ENCODE measurements at regions not wholly inside any gene's neighbourhood (a gene's known extent, or its start where the extent isn't known, plus 50 kb on each side); places are given as distances from the start of the nearest gene placed in this dataset.

DNA sequence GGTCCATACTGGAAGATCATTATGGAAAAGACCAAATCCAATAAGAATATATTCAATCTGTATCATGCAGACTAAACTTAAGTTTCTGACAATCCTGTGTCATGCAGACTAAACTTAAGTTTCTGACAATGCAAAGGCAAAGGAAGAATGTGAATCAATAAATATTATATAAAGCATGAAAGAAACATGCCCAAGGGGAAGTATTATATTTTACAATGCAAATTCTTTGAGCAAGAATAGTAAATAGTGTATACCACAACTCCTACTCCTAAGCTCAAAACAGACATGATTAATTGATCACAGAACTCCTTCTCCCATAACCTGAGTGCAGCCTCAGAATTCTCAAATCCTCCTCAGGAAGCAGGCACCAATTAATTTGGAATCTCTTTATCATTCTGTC is 71.3 kb upstream of the BDNF start:
- H3K27me3 ChIP-seq (ENCODE audit: control insufficient read depth, insufficient read depth, low read length): peaks cover 27% of the 10 kb centered on the region
- no peaks in the 10 kb centered on the region for H3K36me3 ChIP-seq (ENCODE audit: control insufficient read depth, insufficient read depth, low read length)
- no peaks in the 10 kb centered on the region for H3K4me1 ChIP-seq (ENCODE audit: control insufficient read depth, insufficient read depth, low read length)
- no peak overlapping the region for H3K4me3 ChIP-seq (ENCODE audit: low read depth, low read length)
- no peak overlapping the region for H3K9ac ChIP-seq (ENCODE audit: low read length)
- no peak overlapping the region for H3K27ac ChIP-seq (ENCODE audit: low read depth, low read length)
- no peaks in the 10 kb centered on the region for H3K9me3 ChIP-seq (ENCODE audit: control insufficient read depth, insufficient read depth, low read depth, low read length)

DNA sequence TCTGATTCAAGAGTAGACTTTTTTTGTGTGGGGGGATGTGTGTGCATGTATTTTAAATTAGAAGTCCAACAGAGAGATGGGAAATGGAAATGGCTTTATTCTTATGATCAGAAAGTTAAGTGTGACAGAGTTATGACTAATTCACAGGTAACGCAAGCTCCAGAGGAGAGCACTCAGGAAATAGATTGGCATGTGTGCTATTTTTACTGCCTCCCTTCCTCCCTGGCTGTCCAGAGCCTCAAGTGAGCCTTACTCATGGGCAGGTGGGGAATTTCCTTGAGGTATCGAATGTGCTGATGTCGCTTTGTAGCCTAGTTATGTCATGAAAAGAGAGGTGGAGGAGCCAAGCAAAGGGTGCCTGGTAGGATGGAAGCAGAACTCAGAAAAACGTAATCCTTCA is 70.3 kb upstream of the BDNF start:
- no peak overlapping the region for H3K27ac ChIP-seq (ENCODE audit: low read depth, low read length)
- no peak overlapping the region for H3K9ac ChIP-seq (ENCODE audit: low read length)
- H3K36me3 ChIP-seq (ENCODE audit: control insufficient read depth, insufficient read depth, low read length): no peaks in the 10 kb centered on the region
- no peak overlapping the region for H3K4me3 ChIP-seq (ENCODE audit: low read depth, low read length)
- H3K27me3 ChIP-seq (ENCODE audit: control insufficient read depth, insufficient read depth, low read length): peaks cover 27% of the 10 kb centered on the region
- no peaks in the 10 kb centered on the region for H3K9me3 ChIP-seq (ENCODE audit: control insufficient read depth, insufficient read depth, low read depth, low read length)
- no peaks in the 10 kb centered on the region for H3K4me1 ChIP-seq (ENCODE audit: control insufficient read depth, insufficient read depth, low read length)

DNA sequence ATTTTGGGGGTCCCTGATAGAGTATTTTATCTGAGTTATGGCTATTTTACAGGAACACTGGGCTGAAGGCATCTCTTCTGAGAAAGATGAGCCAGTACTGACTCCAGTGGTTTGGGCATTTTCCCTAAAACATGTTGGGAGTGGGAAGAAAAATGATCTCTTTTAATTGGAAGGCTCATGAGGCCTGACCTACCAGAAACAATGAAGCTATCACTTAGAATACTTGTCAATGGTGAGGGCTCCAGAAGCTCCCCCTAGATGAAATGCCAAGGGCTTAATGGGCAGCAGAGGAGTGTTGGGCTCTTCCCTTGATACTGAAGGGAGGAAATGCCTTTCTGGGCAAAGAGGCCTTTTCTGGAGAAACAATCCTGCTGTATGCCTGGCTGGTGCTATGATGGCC is 63.5 kb upstream of the BDNF start:
- H3K4me1 ChIP-seq (ENCODE audit: control insufficient read depth, insufficient read depth, low read length): no peaks in the 10 kb centered on the region
- no peak overlapping the region for H3K4me3 ChIP-seq (ENCODE audit: low read depth, low read length)
- H3K9ac ChIP-seq (ENCODE audit: low read length): no peak overlapping the region
- H3K27ac ChIP-seq (ENCODE audit: low read depth, low read length): no peak overlapping the region
- H3K36me3 ChIP-seq (ENCODE audit: control insufficient read depth, insufficient read depth, low read length): no peaks in the 10 kb centered on the region
- peaks cover 15% of the 10 kb centered on the region; the same call in 1 of the 2 replicates for H3K27me3 ChIP-seq (ENCODE audit: control insufficient read depth, insufficient read depth, low read length)
- no peaks in the 10 kb centered on the region for H3K9me3 ChIP-seq (ENCODE audit: control insufficient read depth, insufficient read depth, low read depth, low read length)

DNA sequence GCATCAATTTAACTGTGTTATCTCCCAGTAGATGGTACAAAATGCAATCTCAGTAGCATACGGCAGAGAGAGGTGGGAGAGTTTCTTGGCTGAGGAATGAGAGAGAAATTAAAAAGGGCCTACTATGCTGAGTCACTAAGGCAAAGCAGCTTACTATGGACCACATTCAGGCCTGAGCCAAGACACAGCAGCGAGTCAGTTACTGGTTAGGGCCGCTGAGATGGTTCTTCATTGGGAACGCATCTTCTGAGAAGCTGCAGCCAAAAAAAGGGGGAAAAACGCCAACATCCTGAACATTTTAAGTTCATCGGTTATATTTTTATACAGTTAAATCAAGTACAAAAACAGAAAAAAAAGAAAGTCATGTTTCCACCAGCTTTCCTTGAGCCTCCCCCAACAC is 61.1 kb upstream of the BDNF start:
- Histone ChIP-seq H3K4me1 (ENCODE audit: control insufficient read depth, insufficient read depth, low read length) (no peaks in the 10 kb centered on the region), H3K4me3 (ENCODE audit: low read depth, low read length) (no peak overlapping the region), H3K9me3 (ENCODE audit: control insufficient read depth, insufficient read depth, low read depth, low read length) (no peaks in the 10 kb centered on the region), H3K27me3 (ENCODE audit: control insufficient read depth, insufficient read depth, low read length) (peaks cover 15% of the 10 kb centered on the region; the same call in 1 of the 2 replicates), H3K36me3 (ENCODE audit: control insufficient read depth, insufficient read depth, low read length) (no peaks in the 10 kb centered on the region), H3K27ac (ENCODE audit: low read depth, low read length) (no peak overlapping the region), H3K9ac (ENCODE audit: low read length) (no peak overlapping the region)

DNA sequence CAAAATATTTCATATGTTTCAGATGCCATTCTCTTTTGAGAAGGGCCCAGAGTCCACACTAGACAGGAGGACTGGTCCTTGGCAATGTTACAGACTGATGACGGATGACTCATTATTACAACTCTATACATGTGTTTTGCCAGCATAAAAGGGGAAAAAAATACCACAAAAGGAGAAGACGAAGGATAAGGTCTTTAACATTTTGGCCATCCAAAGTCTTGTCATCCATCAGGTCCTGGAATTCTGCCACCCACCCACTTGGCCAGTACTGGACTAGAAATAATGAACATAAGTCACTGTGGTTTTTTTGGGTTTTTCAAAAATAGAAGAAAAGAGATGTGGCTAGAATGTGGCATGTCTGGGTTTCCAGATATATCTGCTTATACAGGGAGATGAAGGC is 57.7 kb upstream of the BDNF start:
- no peak overlapping the region for H3K4me3 ChIP-seq (ENCODE audit: low read depth, low read length)
- H3K27me3 ChIP-seq (ENCODE audit: control insufficient read depth, insufficient read depth, low read length): peaks cover 8% of the 10 kb centered on the region; the same call in 1 of the 2 replicates

DNA sequence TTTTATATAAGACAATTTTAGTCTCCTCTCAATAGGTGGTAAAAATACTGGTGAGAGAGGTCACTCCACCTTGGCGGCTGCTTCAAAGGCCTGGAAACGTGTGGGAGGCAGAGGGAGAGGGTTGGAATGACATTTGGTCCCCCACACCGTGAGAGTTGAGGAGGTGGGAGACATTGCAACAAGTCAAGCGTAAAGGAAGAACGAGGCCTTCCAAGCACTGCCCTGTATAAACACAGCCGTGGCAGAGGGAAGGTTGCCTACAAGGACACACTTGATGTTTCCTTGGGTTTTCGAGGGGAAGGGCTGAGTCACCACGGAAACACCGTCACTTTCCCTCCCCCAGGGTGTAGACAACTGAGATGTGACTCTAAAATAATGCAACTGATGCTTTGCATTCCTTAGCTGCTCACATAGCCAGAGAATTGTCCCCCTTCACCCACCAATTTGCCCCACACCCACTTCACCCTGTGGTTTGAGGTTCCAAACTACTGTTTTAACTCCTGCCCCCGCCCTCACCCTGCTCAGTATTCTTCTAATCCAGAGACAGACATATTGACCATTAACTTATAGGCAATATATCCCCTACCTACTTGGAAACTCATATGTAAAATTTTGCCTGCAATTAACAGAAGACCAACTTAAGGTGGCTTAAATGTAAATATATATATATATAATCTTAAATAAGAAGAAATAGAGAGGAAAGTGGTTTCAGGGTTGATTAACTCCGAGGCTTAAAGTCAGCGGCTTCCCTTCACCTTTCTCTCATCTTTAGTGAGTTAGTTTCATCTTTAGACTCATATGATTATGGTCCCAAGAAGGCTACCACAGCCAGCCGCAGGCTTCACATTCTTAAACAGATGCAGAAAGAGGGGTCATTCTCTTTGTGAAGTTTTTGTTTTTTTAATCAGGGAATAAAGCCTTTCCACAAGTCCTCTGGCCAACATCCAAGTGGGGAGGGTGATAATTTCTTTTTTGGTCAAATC is 54.1 kb upstream of the BDNF start:
- peaks cover 16% of the 10 kb centered on the region for H3K27me3 ChIP-seq (ENCODE audit: control insufficient read depth, insufficient read depth, low read length)
- H3K4me1 ChIP-seq (ENCODE audit: control insufficient read depth, insufficient read depth, low read length): peaks cover 3% of the 10 kb centered on the region; the same call in 1 of the 2 replicates
- no peaks in the 10 kb centered on the region for H3K36me3 ChIP-seq (ENCODE audit: control insufficient read depth, insufficient read depth, low read length)
- H3K9ac ChIP-seq (ENCODE audit: low read length): no peak overlapping the region
- no peak overlapping the region for H3K4me3 ChIP-seq (ENCODE audit: low read depth, low read length)
- H3K9me3 ChIP-seq (ENCODE audit: control insufficient read depth, insufficient read depth, low read depth, low read length): no peaks in the 10 kb centered on the region
- no peak overlapping the region for H3K27ac ChIP-seq (ENCODE audit: low read depth, low read length)

More for the DNA sequence above, 57.7 kb upstream of the BDNF start:
- Histone ChIP-seq H3K27ac (ENCODE audit: low read depth, low read length) (no peak overlapping the region), H3K9me3 (ENCODE audit: control insufficient read depth, insufficient read depth, low read depth, low read length) (no peaks in the 10 kb centered on the region), H3K9ac (ENCODE audit: low read length) (no peak overlapping the region), H3K4me1 (ENCODE audit: control insufficient read depth, insufficient read depth, low read length) (peaks cover 3% of the 10 kb centered on the region; the same call in 1 of the 2 replicates), H3K36me3 (ENCODE audit: control insufficient read depth, insufficient read depth, low read length) (no peaks in the 10 kb centered on the region)

Data from HUES6 (cell line).